ENCODE measurements at regions not wholly inside any gene's neighbourhood (a gene's known extent, or its start where the extent isn't known, plus 50 kb on each side); places are given as distances from the start of the nearest gene placed in this dataset.

DNA sequence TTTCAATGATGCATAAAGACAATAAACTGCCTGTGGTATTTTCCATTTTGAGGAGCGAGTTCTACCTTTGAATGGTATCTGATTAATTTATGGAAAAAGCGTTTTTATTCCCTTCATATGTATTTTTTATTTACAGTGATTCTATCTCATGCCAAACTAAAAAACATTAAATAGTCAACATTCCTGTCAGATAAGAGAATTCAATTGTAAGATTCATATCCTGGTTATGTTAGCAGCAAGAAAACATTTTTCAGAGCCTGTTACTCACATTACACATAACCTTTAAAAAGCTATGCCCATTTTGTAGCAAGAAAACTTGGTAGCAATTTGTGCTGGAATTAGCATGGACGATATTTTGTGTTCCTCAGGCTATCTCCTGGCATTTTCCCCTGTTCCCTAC, 55.1 kb upstream of the PRLR start:
- H3K27me3 ChIP-seq (ENCODE audit: low read depth): no peaks in the 10 kb centered on the region
- DNase-seq (no peak), ATAC-seq (no peak)
- H3K4me3 ChIP-seq: no peak overlapping the region
- no peak overlapping the region for H3K27ac ChIP-seq
- H3K4me1 ChIP-seq: no peaks in the 10 kb centered on the region
- H3K36me3 ChIP-seq: no peaks in the 10 kb centered on the region
- TF ChIP-seq, protein P1, sequence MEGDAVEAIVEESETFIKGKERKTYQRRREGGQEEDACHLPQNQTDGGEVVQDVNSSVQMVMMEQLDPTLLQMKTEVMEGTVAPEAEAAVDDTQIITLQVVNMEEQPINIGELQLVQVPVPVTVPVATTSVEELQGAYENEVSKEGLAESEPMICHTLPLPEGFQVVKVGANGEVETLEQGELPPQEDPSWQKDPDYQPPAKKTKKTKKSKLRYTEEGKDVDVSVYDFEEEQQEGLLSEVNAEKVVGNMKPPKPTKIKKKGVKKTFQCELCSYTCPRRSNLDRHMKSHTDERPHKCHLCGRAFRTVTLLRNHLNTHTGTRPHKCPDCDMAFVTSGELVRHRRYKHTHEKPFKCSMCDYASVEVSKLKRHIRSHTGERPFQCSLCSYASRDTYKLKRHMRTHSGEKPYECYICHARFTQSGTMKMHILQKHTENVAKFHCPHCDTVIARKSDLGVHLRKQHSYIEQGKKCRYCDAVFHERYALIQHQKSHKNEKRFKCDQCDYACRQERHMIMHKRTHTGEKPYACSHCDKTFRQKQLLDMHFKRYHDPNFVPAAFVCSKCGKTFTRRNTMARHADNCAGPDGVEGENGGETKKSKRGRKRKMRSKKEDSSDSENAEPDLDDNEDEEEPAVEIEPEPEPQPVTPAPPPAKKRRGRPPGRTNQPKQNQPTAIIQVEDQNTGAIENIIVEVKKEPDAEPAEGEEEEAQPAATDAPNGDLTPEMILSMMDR (IDR thresholded peaks at IDR 0.05): no peak
- intact Hi-C loops (cut with DNase I): no loop called here
- no peaks in the 10 kb centered on the region for H3K9me3 ChIP-seq

DNA sequence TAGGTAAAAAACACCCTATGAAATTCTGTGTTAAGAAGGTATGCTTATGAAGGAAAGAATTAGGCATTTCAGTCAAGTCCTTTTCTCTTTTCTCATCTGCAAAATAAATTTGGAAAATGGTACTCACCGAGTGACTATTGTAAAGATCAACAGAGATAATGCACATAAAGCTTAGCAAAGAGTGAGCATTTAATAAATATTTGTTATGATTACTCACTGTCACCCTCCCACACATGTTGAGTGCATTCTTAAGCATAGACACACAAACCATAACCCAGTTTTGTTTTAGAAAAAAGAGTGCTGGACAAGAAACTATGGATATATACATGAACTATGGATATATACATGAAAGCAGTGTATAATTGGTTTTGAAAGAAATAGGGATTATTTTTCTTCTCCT, 54.7 kb upstream of the PRLR start:
- no peak overlapping the region for H3K27ac ChIP-seq
- H3K36me3 ChIP-seq: no peaks in the 10 kb centered on the region
- intact Hi-C loops (cut with DNase I): no loop called here
- ATAC-seq (no peak), DNase-seq (no peak)
- no peaks in the 10 kb centered on the region for H3K4me1 ChIP-seq
- no peaks in the 10 kb centered on the region for H3K9me3 ChIP-seq
- TF ChIP-seq, protein P1 (IDR thresholded peaks at IDR 0.05): no peak
- no peak overlapping the region for H3K4me3 ChIP-seq
- H3K27me3 ChIP-seq (ENCODE audit: low read depth): no peaks in the 10 kb centered on the region

DNA sequence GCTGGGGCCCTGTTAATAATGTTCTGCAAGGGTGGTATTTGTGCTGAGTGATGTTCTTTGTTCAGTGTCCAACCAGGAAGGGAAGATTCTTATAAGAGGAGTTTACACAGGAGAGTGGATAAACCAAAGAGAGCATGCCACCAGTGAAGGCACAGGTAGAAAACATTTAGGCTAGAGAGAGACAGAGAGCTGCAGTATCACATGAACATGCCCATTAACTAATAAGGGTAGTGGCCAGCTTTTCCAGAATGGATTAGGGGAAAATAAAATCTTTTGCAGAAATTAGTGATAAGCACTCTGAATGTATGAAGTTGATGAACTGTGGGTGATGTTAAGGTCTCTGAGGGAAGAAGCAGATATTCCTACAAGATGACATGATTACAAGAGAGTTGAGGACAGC, 54.1 kb upstream of the PRLR start:
- TF ChIP-seq, protein P1 (IDR thresholded peaks at IDR 0.05): no peak
- Histone ChIP-seq H3K4me1 (no peaks in the 10 kb centered on the region), H3K27me3 (ENCODE audit: low read depth) (no peaks in the 10 kb centered on the region), H3K27ac (no peak overlapping the region), H3K4me3 (no peak overlapping the region), H3K9me3 (no peaks in the 10 kb centered on the region), H3K36me3 (no peaks in the 10 kb centered on the region)
- ATAC-seq (no peak), DNase-seq (no peak)
- intact Hi-C loops (cut with DNase I): no loop called here

DNA sequence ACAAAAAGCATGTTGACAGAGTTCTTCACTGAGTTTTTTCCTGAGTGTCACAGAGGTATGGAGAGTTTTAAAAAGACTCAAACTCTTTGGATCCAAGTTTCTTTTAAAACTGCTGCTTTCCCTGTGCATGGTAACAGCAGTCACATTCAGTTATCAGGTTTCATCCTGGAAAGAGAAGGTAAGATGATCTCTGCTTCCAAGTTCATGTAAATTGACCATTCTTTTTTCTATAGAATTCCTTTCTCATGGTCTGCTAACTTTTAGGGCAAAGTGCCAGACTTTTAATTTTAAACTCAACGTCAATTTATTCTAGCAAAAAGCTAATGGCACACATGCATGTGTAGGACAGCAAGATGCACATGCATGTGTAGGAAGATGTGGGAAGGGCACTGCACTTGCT, 52.5 kb upstream of the PRLR start:
- Histone ChIP-seq H3K4me3 (no peak overlapping the region), H3K9me3 (no peaks in the 10 kb centered on the region), H3K36me3 (no peaks in the 10 kb centered on the region), H3K27me3 (ENCODE audit: low read depth) (no peaks in the 10 kb centered on the region), H3K4me1 (no peaks in the 10 kb centered on the region), H3K27ac (no peak overlapping the region)
- DNase-seq: no peak
- ATAC-seq: no peak
- intact Hi-C loops (cut with DNase I): no loop called here
- TF ChIP-seq, protein P1 (IDR thresholded peaks at IDR 0.05): no peak

DNA sequence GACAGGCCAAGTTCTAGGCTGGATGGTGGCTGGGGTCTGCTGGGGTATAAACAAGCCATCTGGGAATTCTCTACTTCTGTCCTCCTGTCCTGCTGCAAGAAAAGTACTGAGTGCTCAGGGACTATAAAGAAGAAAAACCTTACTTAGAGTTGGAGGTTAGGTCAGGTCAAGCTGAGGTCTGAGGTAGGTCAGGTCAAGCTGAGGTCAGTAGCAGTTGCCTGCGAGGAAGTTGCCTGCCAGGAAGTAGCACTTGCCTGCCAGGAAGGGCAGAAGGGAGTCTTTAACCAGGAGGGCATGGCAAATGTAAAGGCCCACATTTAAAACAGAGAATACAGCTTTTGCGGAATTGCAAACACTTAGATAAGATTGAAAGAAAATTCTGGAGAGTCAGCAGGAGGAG, 51.3 kb upstream of the PRLR start:
- no peaks in the 10 kb centered on the region for H3K27me3 ChIP-seq (ENCODE audit: low read depth)
- no peak overlapping the region for H3K27ac ChIP-seq
- ATAC-seq (no peak), DNase-seq (no peak)
- H3K4me3 ChIP-seq: no peak overlapping the region
- no peaks in the 10 kb centered on the region for H3K36me3 ChIP-seq
- no peaks in the 10 kb centered on the region for H3K4me1 ChIP-seq
- no peaks in the 10 kb centered on the region for H3K9me3 ChIP-seq
- TF ChIP-seq, protein P1 (IDR thresholded peaks at IDR 0.05): no peak
- intact Hi-C loops (cut with DNase I): no loop called here

Measured in lower lobe of right lung (tissue), 2 donors.